PFSK-1 (cell line): ENCODE measurements at regions not wholly inside any gene's neighbourhood (a gene's known extent, or its start where the extent isn't known, plus 50 kb on each side); places are given as distances from the start of the nearest gene placed in this dataset.

ENCODE experiments used
- FOXP2 ChIP-seq: optimal IDR thresholded peaks from 2 replicates; pipeline ENCODE3; 2011; ENCODE audit warnings: borderline replicate concordance, control low read depth, inconsistent platforms; ENCODE audit not compliant: insufficient read depth; ENCODE audit errors: extremely low read length, extremely low read depth
- POLR2AphosphoS5 ChIP-seq: IDR thresholded peaks from 2 replicates; pipeline ENCODE4 v1.6.1; 2012; ENCODE audit warnings: low read depth, mild to moderate bottlenecking, control low read depth, low read length, moderate library complexity
- SIN3A ChIP-seq: IDR thresholded peaks from 2 replicates; pipeline ENCODE4 v1.6.1; 2012; ENCODE audit warnings: mild to moderate bottlenecking, low read length, moderate library complexity, borderline replicate concordance; ENCODE audit not compliant: insufficient read depth
- TAF1 ChIP-seq: IDR thresholded peaks from 2 replicates; pipeline ENCODE4 v1.6.1; 2012; ENCODE audit warnings: low read length, control low read depth, borderline replicate concordance; ENCODE audit not compliant: insufficient read depth
- TF ChIP-seq, protein P1 (sequence below), 2 experiments: IDR thresholded peaks; 2 replicates each; pipeline versions ENCODE4 v1.6.1 to v1.8.0; 2011 to 2012; ENCODE audit warnings: low read depth in 2 of 2, low read length in 2 of 2, control low read depth in 1 of 2, inconsistent platforms in 1 of 2, mild to moderate bottlenecking in 1 of 2, moderate library complexity in 1 of 2; ENCODE audit not compliant: insufficient read depth in 1 of 2

DNA sequence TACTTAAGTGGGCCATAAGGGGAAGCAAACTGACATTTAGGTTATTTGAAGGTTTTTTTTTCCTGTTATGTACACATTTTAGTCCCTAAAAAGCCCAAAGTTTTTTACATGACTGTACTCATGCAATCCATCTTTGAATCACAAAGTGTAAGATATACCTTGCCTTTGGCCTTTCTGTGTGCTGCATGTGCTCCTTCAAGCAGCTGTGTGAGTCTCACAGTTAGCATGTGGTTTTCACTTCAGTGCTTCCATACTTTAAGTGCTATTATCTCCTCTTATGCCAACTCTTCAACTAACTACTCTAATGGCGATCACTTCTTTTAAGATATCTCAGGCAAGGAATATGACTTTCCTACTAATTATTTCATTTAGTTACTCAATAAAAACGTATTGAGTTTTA lies 597.1 kb upstream of the ACVR2A start:
- TF ChIP-seq POLR2AphosphoS5: no peak
- TF ChIP-seq SIN3A: no peak
- TF ChIP-seq TAF1: no peak
- no peak for TF ChIP-seq FOXP2
- TF ChIP-seq, protein P1, sequence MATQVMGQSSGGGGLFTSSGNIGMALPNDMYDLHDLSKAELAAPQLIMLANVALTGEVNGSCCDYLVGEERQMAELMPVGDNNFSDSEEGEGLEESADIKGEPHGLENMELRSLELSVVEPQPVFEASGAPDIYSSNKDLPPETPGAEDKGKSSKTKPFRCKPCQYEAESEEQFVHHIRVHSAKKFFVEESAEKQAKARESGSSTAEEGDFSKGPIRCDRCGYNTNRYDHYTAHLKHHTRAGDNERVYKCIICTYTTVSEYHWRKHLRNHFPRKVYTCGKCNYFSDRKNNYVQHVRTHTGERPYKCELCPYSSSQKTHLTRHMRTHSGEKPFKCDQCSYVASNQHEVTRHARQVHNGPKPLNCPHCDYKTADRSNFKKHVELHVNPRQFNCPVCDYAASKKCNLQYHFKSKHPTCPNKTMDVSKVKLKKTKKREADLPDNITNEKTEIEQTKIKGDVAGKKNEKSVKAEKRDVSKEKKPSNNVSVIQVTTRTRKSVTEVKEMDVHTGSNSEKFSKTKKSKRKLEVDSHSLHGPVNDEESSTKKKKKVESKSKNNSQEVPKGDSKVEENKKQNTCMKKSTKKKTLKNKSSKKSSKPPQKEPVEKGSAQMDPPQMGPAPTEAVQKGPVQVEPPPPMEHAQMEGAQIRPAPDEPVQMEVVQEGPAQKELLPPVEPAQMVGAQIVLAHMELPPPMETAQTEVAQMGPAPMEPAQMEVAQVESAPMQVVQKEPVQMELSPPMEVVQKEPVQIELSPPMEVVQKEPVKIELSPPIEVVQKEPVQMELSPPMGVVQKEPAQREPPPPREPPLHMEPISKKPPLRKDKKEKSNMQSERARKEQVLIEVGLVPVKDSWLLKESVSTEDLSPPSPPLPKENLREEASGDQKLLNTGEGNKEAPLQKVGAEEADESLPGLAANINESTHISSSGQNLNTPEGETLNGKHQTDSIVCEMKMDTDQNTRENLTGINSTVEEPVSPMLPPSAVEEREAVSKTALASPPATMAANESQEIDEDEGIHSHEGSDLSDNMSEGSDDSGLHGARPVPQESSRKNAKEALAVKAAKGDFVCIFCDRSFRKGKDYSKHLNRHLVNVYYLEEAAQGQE (IDR thresholded peaks at IDR 0.05; ENCODE audit: insufficient read depth in 1 of 2, low read depth in 2 of 2, low read length in 2 of 2): no peak
